ENCODE measurements at regions not wholly inside any gene's neighbourhood (a gene's known extent, or its start where the extent isn't known, plus 50 kb on each side); places are given as distances from the start of the nearest gene placed in this dataset.

DNA sequence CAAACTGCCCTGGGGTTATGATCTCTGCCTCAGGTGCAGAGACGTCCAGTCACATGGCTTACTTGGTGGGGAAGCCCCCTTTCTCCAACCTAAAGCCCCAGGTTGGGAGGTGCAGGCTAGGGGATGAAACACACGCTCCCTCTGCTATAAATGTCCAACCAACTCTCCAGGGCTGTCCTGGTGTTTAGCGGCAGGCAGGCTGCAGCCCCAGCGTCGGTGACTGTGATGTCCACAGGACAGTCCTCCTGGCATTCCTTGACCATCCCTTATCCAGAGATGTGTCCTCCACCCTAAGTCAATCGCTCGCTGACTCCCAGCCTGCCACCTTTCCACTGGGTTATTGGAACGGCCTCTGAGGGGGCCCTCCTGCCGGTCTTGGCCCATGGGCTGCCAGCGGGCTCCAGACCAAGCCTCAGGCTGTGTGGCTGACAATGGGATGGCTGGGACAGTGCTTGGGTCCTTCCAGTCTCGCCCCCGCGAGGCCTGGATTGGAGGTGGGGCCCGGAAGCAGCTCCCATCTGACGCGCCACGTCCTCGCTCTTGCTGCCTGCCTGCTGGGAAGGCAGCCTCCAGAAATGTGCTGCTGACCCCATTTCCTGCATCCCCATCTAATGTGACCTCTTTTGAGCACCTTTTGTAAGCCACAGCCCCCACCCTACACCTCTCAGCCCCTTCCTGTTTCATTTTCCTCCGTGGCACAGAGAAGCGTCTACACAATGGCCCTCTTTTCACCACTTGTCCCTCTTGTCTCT, 60.8 kb upstream of the ADRA2C start:
- TF ChIP-seq, protein P1, sequence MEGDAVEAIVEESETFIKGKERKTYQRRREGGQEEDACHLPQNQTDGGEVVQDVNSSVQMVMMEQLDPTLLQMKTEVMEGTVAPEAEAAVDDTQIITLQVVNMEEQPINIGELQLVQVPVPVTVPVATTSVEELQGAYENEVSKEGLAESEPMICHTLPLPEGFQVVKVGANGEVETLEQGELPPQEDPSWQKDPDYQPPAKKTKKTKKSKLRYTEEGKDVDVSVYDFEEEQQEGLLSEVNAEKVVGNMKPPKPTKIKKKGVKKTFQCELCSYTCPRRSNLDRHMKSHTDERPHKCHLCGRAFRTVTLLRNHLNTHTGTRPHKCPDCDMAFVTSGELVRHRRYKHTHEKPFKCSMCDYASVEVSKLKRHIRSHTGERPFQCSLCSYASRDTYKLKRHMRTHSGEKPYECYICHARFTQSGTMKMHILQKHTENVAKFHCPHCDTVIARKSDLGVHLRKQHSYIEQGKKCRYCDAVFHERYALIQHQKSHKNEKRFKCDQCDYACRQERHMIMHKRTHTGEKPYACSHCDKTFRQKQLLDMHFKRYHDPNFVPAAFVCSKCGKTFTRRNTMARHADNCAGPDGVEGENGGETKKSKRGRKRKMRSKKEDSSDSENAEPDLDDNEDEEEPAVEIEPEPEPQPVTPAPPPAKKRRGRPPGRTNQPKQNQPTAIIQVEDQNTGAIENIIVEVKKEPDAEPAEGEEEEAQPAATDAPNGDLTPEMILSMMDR (IDR thresholded peaks at IDR 0.05), result no peak
- TF ChIP-seq EP300 (IDR thresholded peaks at IDR 0.05) (no peak), POLR2A (IDR thresholded peaks at IDR 0.05; ENCODE audit: low read depth) (no peak), POLR2AphosphoS5 (IDR thresholded peaks at IDR 0.05) (no peak)
